Esophagus (tissue), 2 donors: ENCODE measurements at regions not wholly inside any gene's neighbourhood (a gene's known extent, or its start where the extent isn't known, plus 50 kb on each side); places are given as distances from the start of the nearest gene placed in this dataset.

Source experiments
- H3K27ac ChIP-seq, 2 donors: one replicate each; pipeline ENCODE4 v1.5.1; 2013; ENCODE audit warnings: low read depth in 2 of 2, mild to moderate bottlenecking in 2 of 2, inconsistent platforms in 1 of 2, low read length in 1 of 2, moderate library complexity in 1 of 2
- H3K27me3 ChIP-seq, 2 donors: one replicate each; pipeline ENCODE4 v1.6.1; 2013; ENCODE audit warnings: low read length in 2 of 2, control low read depth in 1 of 2, mild to moderate bottlenecking in 1 of 2; ENCODE audit not compliant: insufficient read depth in 2 of 2, control insufficient read depth in 1 of 2
- H3K36me3 ChIP-seq, 2 donors: one replicate each; pipeline ENCODE4 v1.6.1; 2013; ENCODE audit warnings: low read length in 1 of 2; ENCODE audit not compliant: control insufficient read depth in 2 of 2, insufficient read depth in 2 of 2
- H3K4me1 ChIP-seq, 2 donors: one replicate each; pipeline ENCODE4 v1.6.1; 2013; ENCODE audit warnings: low read length in 1 of 2; ENCODE audit not compliant: control insufficient read depth in 2 of 2, insufficient read depth in 2 of 2
- H3K4me3 ChIP-seq, 2 donors: one replicate each; pipeline ENCODE4 v1.5.1; 2013; ENCODE audit warnings: low read length in 2 of 2, mild to moderate bottlenecking in 2 of 2, low read depth in 1 of 2, moderate library complexity in 1 of 2
- H3K9me3 ChIP-seq, 2 donors: one replicate each; pipeline ENCODE4 v1.6.1; 2013; ENCODE audit warnings: mild to moderate bottlenecking in 2 of 2, low read depth in 1 of 2, low read length in 1 of 2, moderate library complexity in 1 of 2; ENCODE audit not compliant: control insufficient read depth in 2 of 2, insufficient read depth in 1 of 2
- WGBS, 2 donors: extraction: QIAGEN DNeasy Blood & Tissue Kit; methylation state at CpG; one replicate each; pipeline ENCODE4 v1.1.7; 2013; 5-methylcytosine and 5-hydroxymethylcytosine counted together
- donor health status: healthy with polysubstance abuse.
- donor health status: Bipolar disorder and iron deficiency.

- Histone ChIP-seq H3K27ac (no peak overlapping the region), H3K4me3 (no peak overlapping the region)
- WGBS, 2 donors: 81 to 86% methylated on average over 2 of the region's 2 CpGs
These were observed 1181.4 kb downstream of the ROBO2 start for GRCh38 chr3:78221300-78221699.

DNA sequence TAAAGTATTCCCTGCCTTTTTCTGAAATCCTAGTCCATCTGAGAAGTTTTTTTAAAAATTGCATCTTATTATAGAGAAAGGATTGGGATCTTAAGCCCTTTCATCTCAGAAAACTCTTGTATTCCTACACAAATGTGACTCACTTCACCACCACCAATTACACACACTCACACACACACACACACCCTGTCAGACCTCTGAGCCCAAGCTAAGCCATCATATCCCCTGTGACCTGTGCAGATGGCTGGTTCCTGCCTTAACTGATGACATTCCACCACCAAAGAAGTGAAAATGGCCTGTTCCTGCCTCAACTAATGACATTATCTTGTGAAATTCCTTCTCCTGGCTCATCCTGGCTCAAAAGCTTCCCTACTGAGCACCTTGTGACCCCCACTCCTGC is 1181.9 kb downstream of the ROBO2 start:
- no peaks in the 10 kb centered on the region for H3K27me3 ChIP-seq
- H3K4me3 ChIP-seq: no peak overlapping the region
- no peak overlapping the region for H3K27ac ChIP-seq
- H3K36me3 ChIP-seq: no peaks in the 10 kb centered on the region
- H3K9me3 ChIP-seq: no peaks in the 10 kb centered on the region
- H3K4me1 ChIP-seq: no peaks in the 10 kb centered on the region

More at GRCh38 chr3:78221300-78221699, 1181.4 kb downstream of the ROBO2 start:
- Histone ChIP-seq H3K27me3 (no peaks in the 10 kb centered on the region), H3K4me1 (no peaks in the 10 kb centered on the region), H3K36me3 (no peaks in the 10 kb centered on the region), H3K9me3 (no peaks in the 10 kb centered on the region)

GRCh38 chr3:78235841-78236240 is 1195.9 kb downstream of the ROBO2 start:
- no peaks in the 10 kb centered on the region for H3K27me3 ChIP-seq
- H3K4me3 ChIP-seq: no peak overlapping the region
- no peaks in the 10 kb centered on the region for H3K36me3 ChIP-seq
- H3K27ac ChIP-seq: no peak overlapping the region
- no peaks in the 10 kb centered on the region for H3K9me3 ChIP-seq
- peaks cover 0 to 2% of the 10 kb centered on the region in 2 donors for H3K4me1 ChIP-seq

DNA sequence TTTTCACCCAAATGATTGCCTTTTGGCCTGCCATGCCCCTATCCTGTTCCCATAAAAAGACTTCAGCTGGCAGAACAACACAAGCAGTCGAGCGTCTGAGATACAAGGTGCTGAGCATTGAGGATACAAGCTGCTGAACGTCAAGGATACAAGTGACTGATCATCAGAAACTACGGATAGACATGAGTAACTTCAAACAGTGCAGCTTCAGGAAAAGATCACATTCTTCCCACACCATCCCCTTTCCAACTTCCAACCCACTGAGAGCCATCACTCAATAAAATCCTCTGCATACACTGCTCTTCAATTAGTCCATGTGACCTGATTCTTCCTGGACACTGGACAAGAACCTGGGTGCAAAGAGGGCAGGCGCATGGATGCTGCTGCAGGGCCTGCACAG is 1198.9 kb downstream of the ROBO2 start:
- H3K4me1 ChIP-seq: no peaks in the 10 kb centered on the region

GRCh38 chr3:78242724-78243123 is 1202.8 kb downstream of the ROBO2 start:
- H3K27me3 ChIP-seq: no peaks in the 10 kb centered on the region
- no peak overlapping the region for H3K4me3 ChIP-seq
- H3K9me3 ChIP-seq: peaks cover 6 to 7% of the 10 kb centered on the region in 2 donors
- no peak overlapping the region for H3K27ac ChIP-seq
- H3K36me3 ChIP-seq: no peaks in the 10 kb centered on the region
- H3K4me1 ChIP-seq: no peaks in the 10 kb centered on the region
- 82 to 86% methylated on average over 3 of the region's 3 CpGs for WGBS, 2 donors

More for the DNA sequence above, 1198.9 kb downstream of the ROBO2 start:
- no peak overlapping the region for H3K27ac ChIP-seq
- no peaks in the 10 kb centered on the region for H3K27me3 ChIP-seq
- WGBS, 2 donors: 85 to 88% methylated on average over 5 of the region's 5 CpGs
- H3K4me3 ChIP-seq: no peak overlapping the region
- H3K36me3 ChIP-seq: no peaks in the 10 kb centered on the region
- H3K9me3 ChIP-seq: peaks cover 0 to 3% of the 10 kb centered on the region in 2 donors

- no peak overlapping the region for H3K27ac ChIP-seq
- H3K27me3 ChIP-seq: no peaks in the 10 kb centered on the region
- 59 to 85% methylated on average over 2 of the region's 2 CpGs for WGBS, 2 donors
- H3K4me1 ChIP-seq: no peaks in the 10 kb centered on the region
- no peaks in the 10 kb centered on the region for H3K36me3 ChIP-seq
- peaks cover 6 to 7% of the 10 kb centered on the region in 2 donors for H3K9me3 ChIP-seq
- no peak overlapping the region for H3K4me3 ChIP-seq
These were observed 1204.2 kb downstream of the ROBO2 start for GRCh38 chr3:78244136-78244535.

GRCh38 chr3:78249294-78249693 is 1209.4 kb downstream of the ROBO2 start:
- H3K9me3 ChIP-seq: peaks cover 5 to 6% of the 10 kb centered on the region in 2 donors
- H3K27me3 ChIP-seq: no peaks in the 10 kb centered on the region
- H3K36me3 ChIP-seq: no peaks in the 10 kb centered on the region
- H3K27ac ChIP-seq: no peak overlapping the region
- 55 to 66% methylated on average over 3 of the region's 3 CpGs for WGBS, 2 donors
- H3K4me3 ChIP-seq: no peak overlapping the region
- H3K4me1 ChIP-seq: no peaks in the 10 kb centered on the region

DNA sequence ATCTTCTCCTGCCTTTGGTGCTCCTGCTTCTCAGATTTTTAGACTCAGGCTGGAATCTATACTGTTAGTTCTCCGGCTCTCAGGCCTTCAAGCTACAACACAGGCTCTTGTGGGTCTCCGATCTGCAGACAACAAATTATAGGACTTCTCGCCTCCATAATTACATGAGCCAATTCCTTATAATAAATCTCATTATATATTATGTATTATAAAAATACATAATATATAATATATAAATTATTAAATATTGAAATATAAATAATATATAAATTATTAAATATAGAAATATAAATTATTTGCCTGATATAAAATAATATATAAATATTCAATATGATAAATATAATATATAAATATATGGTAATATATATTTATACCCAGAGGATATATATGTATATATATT is 1214.0 kb downstream of the ROBO2 start:
- WGBS, 2 donors: 89 to 93% methylated on average over 3 of the region's 3 CpGs
- no peaks in the 10 kb centered on the region for H3K27me3 ChIP-seq
- no peaks in the 10 kb centered on the region for H3K4me1 ChIP-seq
- H3K36me3 ChIP-seq: no peaks in the 10 kb centered on the region
- H3K9me3 ChIP-seq: no peaks in the 10 kb centered on the region
- H3K27ac ChIP-seq: no peak overlapping the region
- no peak overlapping the region for H3K4me3 ChIP-seq

DNA sequence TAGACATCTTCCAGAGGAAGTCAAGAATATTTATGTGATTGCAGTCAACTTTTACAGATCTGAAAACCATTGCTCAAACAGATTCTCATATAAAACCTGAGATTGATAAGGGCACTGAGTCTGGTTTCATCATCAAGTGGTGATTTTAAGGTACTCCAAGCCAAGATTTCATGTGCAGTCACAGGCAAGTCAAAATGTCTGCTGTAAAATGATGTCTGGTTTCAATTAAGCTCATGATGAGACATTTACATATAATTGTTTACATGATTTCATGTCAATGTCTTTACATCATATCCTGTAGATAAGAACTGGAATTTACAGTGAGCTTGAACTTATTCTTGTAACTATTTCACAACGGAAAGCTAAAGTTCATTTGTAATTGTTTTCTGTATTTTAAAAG is 1215.5 kb downstream of the ROBO2 start:
- Histone ChIP-seq H3K4me1 (no peaks in the 10 kb centered on the region), H3K27ac (no peak overlapping the region), H3K36me3 (no peaks in the 10 kb centered on the region), H3K4me3 (no peak overlapping the region), H3K27me3 (no peaks in the 10 kb centered on the region), H3K9me3 (no peaks in the 10 kb centered on the region)
- WGBS, 2 donors: 63 to 71% methylated on average over 1 of the region's 1 CpG

DNA sequence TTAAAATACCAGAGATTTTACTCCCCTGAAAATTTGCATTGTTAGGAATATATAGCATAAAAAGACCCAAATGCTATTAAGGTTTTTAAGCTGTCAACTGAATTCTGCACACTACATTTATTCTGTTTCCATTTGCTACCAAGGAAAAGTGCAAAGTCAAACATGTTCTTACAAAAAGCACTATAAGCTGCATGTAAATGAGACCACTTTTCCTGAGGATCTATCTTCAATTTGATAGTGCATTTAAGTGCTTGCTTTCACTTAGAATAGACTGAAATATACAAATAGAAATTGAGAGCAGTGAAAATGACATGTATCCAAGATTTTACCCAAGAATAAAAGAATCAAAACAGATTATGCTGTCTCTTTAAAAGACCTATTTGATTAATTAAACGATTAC is 1216.2 kb downstream of the ROBO2 start:
- H3K27me3 ChIP-seq: no peaks in the 10 kb centered on the region
- H3K36me3 ChIP-seq: no peaks in the 10 kb centered on the region
- H3K27ac ChIP-seq: no peak overlapping the region
- H3K4me1 ChIP-seq: no peaks in the 10 kb centered on the region
- H3K4me3 ChIP-seq: no peak overlapping the region
- no peaks in the 10 kb centered on the region for H3K9me3 ChIP-seq
- 51 to 56% methylated on average over 1 of the region's 1 CpG for WGBS, 2 donors
